GM12891 (cell line): ENCODE measurements at regions not wholly inside any gene's neighbourhood (a gene's known extent, or its start where the extent isn't known, plus 50 kb on each side); places are given as distances from the start of the nearest gene placed in this dataset.
"Not testable (repeated sequence)": the region's sequence is repeated elsewhere in the genome, so short reads cannot be mapped to it uniquely, and the experiment has no call there.

Experiments used
- PAX5 ChIP-seq: IDR thresholded peaks from 2 replicates; pipeline ENCODE4 v1.6.1; 2011; ENCODE audit warnings: low read length, moderate library complexity, mild to moderate bottlenecking; ENCODE audit not compliant: insufficient read depth, severe bottlenecking
- POLR2A ChIP-seq: IDR thresholded peaks from 2 replicates; pipeline ENCODE4 v1.6.1; 2011; ENCODE audit warnings: low read depth, low read length, control low read depth
- POLR2AphosphoS5 ChIP-seq: IDR thresholded peaks from 2 replicates; pipeline ENCODE4 v1.6.1; 2011; ENCODE audit warnings: low read depth, low read length, control low read depth
- POU2F2 ChIP-seq: IDR thresholded peaks from 2 replicates; pipeline ENCODE4 v1.6.1; 2011; ENCODE audit warnings: low read depth, mild to moderate bottlenecking, control low read depth, low read length, moderate library complexity
- SPI1 ChIP-seq: IDR thresholded peaks from 2 replicates; pipeline ENCODE4 v1.6.1; 2011; ENCODE audit warnings: low read depth, low read length, control low read depth
- TAF1 ChIP-seq: IDR thresholded peaks from 2 replicates; pipeline ENCODE4 v1.6.1; 2011; ENCODE audit warnings: low read depth, low read length, control low read depth

GRCh38 chr7:76918619-76919018 lies 113.5 kb downstream of the SPDYE17 start:
- not testable (repeated sequence) for TF ChIP-seq POLR2AphosphoS5, POLR2A, POU2F2, TAF1, PAX5, SPI1
